GM10266 (cell line): ENCODE measurements at regions not wholly inside any gene's neighbourhood (a gene's known extent, or its start where the extent isn't known, plus 50 kb on each side); places are given as distances from the start of the nearest gene placed in this dataset.

ENCODE experiments used
- DNase-seq: peaks from one replicate; pipeline ENCODE4 v3.0.0; 2012; ENCODE audit errors: extremely low spot score
- CTCF ChIP-seq: IDR thresholded peaks from 2 replicates; pipeline ENCODE4 v1.5.1; 2012; ENCODE audit warnings: mild to moderate bottlenecking, low read depth; ENCODE audit not compliant: control insufficient read depth, insufficient read depth; ENCODE audit errors: missing control alignments

GRCh38 chr1:104807590-104807989 lies 1057.9 kb downstream of the AMY1C start:
- TF ChIP-seq CTCF = no peak

GRCh38 chr1:104825401-104825800 lies 1075.7 kb downstream of the AMY1C start:
- no peak for TF ChIP-seq CTCF
- no peak for DNase-seq

More at GRCh38 chr1:104807590-104807989, 1057.9 kb downstream of the AMY1C start:
- DNase-seq = no peak

- TF ChIP-seq CTCF = no peak
- DNase-seq = no peak
Observed at GRCh38 chr1:104830534-104830933, 1080.8 kb downstream of the AMY1C start.

- no peak for TF ChIP-seq CTCF
- DNase-seq = no peak
Observed at GRCh38 chr1:104852151-104852550, 1102.5 kb downstream of the AMY1C start.

- no peak for TF ChIP-seq CTCF
- DNase-seq = no peak
Observed at GRCh38 chr1:104853276-104853675, 1103.6 kb downstream of the AMY1C start.

- no peak for DNase-seq
- TF ChIP-seq CTCF = no peak
Observed at GRCh38 chr1:104854529-104854928, 1104.8 kb downstream of the AMY1C start.

GRCh38 chr1:104855550-104855949 lies 1105.9 kb downstream of the AMY1C start:
- TF ChIP-seq CTCF = no peak
- no peak for DNase-seq
